Vagina (tissue), 2 donors: ENCODE measurements at regions not wholly inside any gene's neighbourhood (a gene's known extent, or its start where the extent isn't known, plus 50 kb on each side); places are given as distances from the start of the nearest gene placed in this dataset.

Experiments used
- DNase-seq, 2 donors: peaks; one replicate each; pipeline ENCODE4 v3.0.0-alpha.2; 2017; ENCODE audit errors: extremely low spot score in 2 of 2
- H3K27ac ChIP-seq: fragments of 200-600 bp; sonication (generic); one replicate; pipeline ENCODE4 v1.5.1; 2019
- H3K27me3 ChIP-seq: fragments of 200-600 bp; sonication (generic); one replicate; pipeline ENCODE4 v1.5.1; 2019
- H3K36me3 ChIP-seq, 2 donors: fragments of 200-600 bp; sonication (generic); one replicate each; pipeline ENCODE4 v1.5.1; 2017 to 2019
- H3K4me1 ChIP-seq: fragments of 200-600 bp; sonication (generic); one replicate; pipeline ENCODE4 v1.5.1; 2019
- H3K4me3 ChIP-seq, 2 donors: fragments of 200-600 bp; sonication (generic); 1 replicate in 1 of 2; 2 replicates in 1 of 2; pipeline ENCODE4 v1.5.1; 2016 to 2019
- H3K9me3 ChIP-seq: fragments of 200-600 bp; sonication (generic); one replicate; pipeline ENCODE4 v1.5.1; 2019
- CTCF ChIP-seq, 3 experiments: fragments of 450-650 bp in 2 of 3; fragments of 200-600 bp in 1 of 3; sonication (generic) in 1 of 3; IDR thresholded peaks; one replicate each; pipeline ENCODE4 v1.5.1; 2017 to 2019; ENCODE audit warnings: antibody characterized with exemption in 3 of 3, mild to moderate bottlenecking in 2 of 3, moderate library complexity in 2 of 3
- POLR2A ChIP-seq, 2 donors: fragments of 450-650 bp; IDR thresholded peaks; one replicate each; pipeline ENCODE4 v1.6.1; 2017; ENCODE audit warnings: antibody characterized with exemption in 2 of 2, mild to moderate bottlenecking in 2 of 2, moderate library complexity in 2 of 2
- POLR2AphosphoS5 ChIP-seq, 2 donors: sonication (generic); formaldehyde crosslinking; IDR thresholded peaks; one replicate each; pipeline ENCODE4 v1.9.0; 2017; ENCODE audit warnings: antibody characterized with exemption in 2 of 2, mild to moderate bottlenecking in 2 of 2, low read depth in 1 of 2; ENCODE audit not compliant: insufficient read depth in 1 of 2
- intact Hi-C: fragments of 100-400 bp; cut with DNase I; formaldehyde crosslinking; loops from one replicate; pipeline ENCODE4 v1.15.1; 2023

GRCh38 chr18:40179729-40180461, 1775.1 kb upstream of the PIK3C3 start:
- H3K4me1 ChIP-seq, result no peaks in the 10 kb centered on the region
- no peaks in the 10 kb centered on the region for H3K9me3 ChIP-seq
- H3K4me3 ChIP-seq, result no peak overlapping the region
- no peaks in the 10 kb centered on the region for H3K27me3 ChIP-seq
- TF ChIP-seq CTCF (IDR thresholded peaks at IDR 0.05), result no peak
- no peak for TF ChIP-seq POLR2AphosphoS5 (IDR thresholded peaks at IDR 0.05; ENCODE audit: insufficient read depth in 1 of 2, low read depth in 1 of 2)
- TF ChIP-seq POLR2A (IDR thresholded peaks at IDR 0.05), result no peak
- no peak overlapping the region for H3K27ac ChIP-seq
- H3K36me3 ChIP-seq, result no peaks in the 10 kb centered on the region
- intact Hi-C loops, result no loop called here
- no peak for DNase-seq

GRCh38 chr18:40168026-40168425, 1787.0 kb upstream of the PIK3C3 start:
- intact Hi-C loops, result no loop called here
- H3K27me3 ChIP-seq, result no peaks in the 10 kb centered on the region
- no peak for TF ChIP-seq CTCF (IDR thresholded peaks at IDR 0.05)
- no peak for TF ChIP-seq POLR2A (IDR thresholded peaks at IDR 0.05)
- TF ChIP-seq POLR2AphosphoS5 (IDR thresholded peaks at IDR 0.05; ENCODE audit: insufficient read depth in 1 of 2, low read depth in 1 of 2), result no peak
- no peaks in the 10 kb centered on the region for H3K9me3 ChIP-seq
- no peak overlapping the region for H3K4me3 ChIP-seq
- H3K27ac ChIP-seq, result no peak overlapping the region
- no peaks in the 10 kb centered on the region for H3K4me1 ChIP-seq
- H3K36me3 ChIP-seq, result no peaks in the 10 kb centered on the region
- DNase-seq, result no peak

GRCh38 chr18:40163254-40163653, 1791.8 kb upstream of the PIK3C3 start:
- intact Hi-C loops, result no loop called here
- H3K27ac ChIP-seq, result no peak overlapping the region
- no peaks in the 10 kb centered on the region for H3K27me3 ChIP-seq
- H3K4me3 ChIP-seq, result no peak overlapping the region
- no peaks in the 10 kb centered on the region for H3K4me1 ChIP-seq
- no peaks in the 10 kb centered on the region for H3K9me3 ChIP-seq
- no peaks in the 10 kb centered on the region for H3K36me3 ChIP-seq
- no peak for DNase-seq
- no peak for TF ChIP-seq POLR2A (IDR thresholded peaks at IDR 0.05)
- TF ChIP-seq POLR2AphosphoS5 (IDR thresholded peaks at IDR 0.05; ENCODE audit: insufficient read depth in 1 of 2, low read depth in 1 of 2), result no peak
- no peak for TF ChIP-seq CTCF (IDR thresholded peaks at IDR 0.05)

- no peak overlapping the region for H3K27ac ChIP-seq
- no peaks in the 10 kb centered on the region for H3K27me3 ChIP-seq
- no peaks in the 10 kb centered on the region for H3K36me3 ChIP-seq
- no peak for DNase-seq
- H3K9me3 ChIP-seq, result no peaks in the 10 kb centered on the region
- intact Hi-C loops, result no loop called here
- TF ChIP-seq POLR2AphosphoS5 (IDR thresholded peaks at IDR 0.05; ENCODE audit: insufficient read depth in 1 of 2, low read depth in 1 of 2), result no peak
- H3K4me1 ChIP-seq, result no peaks in the 10 kb centered on the region
- no peak overlapping the region for H3K4me3 ChIP-seq
Observed at GRCh38 chr18:40160361-40160760, 1794.7 kb upstream of the PIK3C3 start.

- H3K4me1 ChIP-seq, result no peaks in the 10 kb centered on the region
- intact Hi-C loops, result no loop called here
- H3K27me3 ChIP-seq, result no peaks in the 10 kb centered on the region
- TF ChIP-seq POLR2AphosphoS5 (IDR thresholded peaks at IDR 0.05; ENCODE audit: insufficient read depth in 1 of 2, low read depth in 1 of 2) (no peak), CTCF (IDR thresholded peaks at IDR 0.05) (peak in 2 of 3 experiments; percentile 6 to 19)
- no peak for DNase-seq
- no peaks in the 10 kb centered on the region for H3K36me3 ChIP-seq
- no peak overlapping the region for H3K27ac ChIP-seq
- no peaks in the 10 kb centered on the region for H3K9me3 ChIP-seq
- H3K4me3 ChIP-seq, result no peak overlapping the region
Observed at GRCh38 chr18:40159141-40160017, 1795.7 kb upstream of the PIK3C3 start.
